Stomach (tissue), 4 donors: ENCODE measurements at regions not wholly inside any gene's neighbourhood (a gene's known extent, or its start where the extent isn't known, plus 50 kb on each side); places are given as distances from the start of the nearest gene placed in this dataset.

Source experiments
- CTCF ChIP-seq, 7 experiments: fragments of 450-650 bp in 4 of 7; fragments of 200-600 bp in 3 of 7; sonication (generic) in 3 of 7; IDR thresholded peaks; one replicate each; pipeline ENCODE4 v1.5.1; 2016 to 2019; ENCODE audit warnings: antibody characterized with exemption in 7 of 7, control low read depth in 2 of 7, mild to moderate bottlenecking in 1 of 7
- POLR2A ChIP-seq, 4 donors: fragments of 450-650 bp; IDR thresholded peaks; one replicate each; pipeline ENCODE4 v1.6.1; 2016; ENCODE audit warnings: antibody characterized with exemption in 4 of 4, control low read depth in 2 of 4, mild to moderate bottlenecking in 1 of 4, moderate library complexity in 1 of 4

GRCh38 chr13:77388944-77389624 lies 62.2 kb upstream of the MYCBP2 start:
- TF ChIP-seq CTCF (IDR thresholded peaks at IDR 0.05), result no peak
- TF ChIP-seq POLR2A (IDR thresholded peaks at IDR 0.05), result no peak
